H1 (cell line): ENCODE measurements at regions not wholly inside any gene's neighbourhood (a gene's known extent, or its start where the extent isn't known, plus 50 kb on each side); places are given as distances from the start of the nearest gene placed in this dataset.

Experiments used
- CTCF ChIA-PET: fragments of 300-600 bp; sonication (Branson Sonifier 250); formaldehyde crosslinking; loops from one replicate; lab custom pipeline; 2021; ENCODE audit not compliant: partially characterized antibody; lab: Charles Lee
- POLR2A ChIA-PET: fragments of 300-600 bp; sonication (Branson Sonifier 250); formaldehyde crosslinking; loops from one replicate; lab custom pipeline; 2021; ENCODE audit warnings: inconsistent platforms; ENCODE audit not compliant: partially characterized antibody; lab: Charles Lee
- DNase-seq, 2 experiments: peaks; one replicate each; pipeline versions ENCODE4 v3.0.0 to v3.0.0-alpha.2; 2010 to 2022; ENCODE audit warnings: low spot score in 2 of 2, low read depth in 1 of 2, mixed read lengths in 1 of 2
- FAIRE-seq: peaks from 2 replicates; lab custom pipeline; 2011; peaks lifted over from hg19 to GRCh38; lab: Jason Lieb, UNC
- H2AFZ ChIP-seq: 2 replicates; pipeline ENCODE4 v1.8.1; 2012; ENCODE audit warnings: low read length, inconsistent platforms
- H2AK5ac ChIP-seq: 2 replicates; pipeline ENCODE4 v1.6.1; 2013; ENCODE audit warnings: low read depth, low read length
- H2BK120ac ChIP-seq: replicated peaks from 2 replicates; pipeline ENCODE3; 2013; ENCODE audit warnings: low read depth, low read length, inconsistent platforms
- H2BK12ac ChIP-seq: 2 replicates; pipeline ENCODE4 v1.6.1; 2013; ENCODE audit warnings: low read depth, low read length
- H2BK15ac ChIP-seq: 2 replicates; pipeline ENCODE4 v1.6.1; 2013; ENCODE audit warnings: low read length
- H2BK20ac ChIP-seq: 2 replicates; pipeline ENCODE4 v1.6.1; 2013; ENCODE audit warnings: low read length
- H2BK5ac ChIP-seq: 2 replicates; pipeline ENCODE4 v1.6.1; 2013; ENCODE audit warnings: low read depth, low read length
- H3K14ac ChIP-seq: 2 replicates; pipeline ENCODE4 v1.6.1; 2013; ENCODE audit warnings: inconsistent platforms; ENCODE audit not compliant: insufficient read length
- H3K18ac ChIP-seq: 2 replicates; pipeline ENCODE4 v1.6.1; 2013; ENCODE audit warnings: low read length; ENCODE audit errors: extremely low read depth
- H3K23ac ChIP-seq: 2 replicates; pipeline ENCODE4 v1.6.1; 2013; ENCODE audit warnings: inconsistent platforms; ENCODE audit not compliant: insufficient read length
- H3K23me2 ChIP-seq: 2 replicates; pipeline ENCODE4 v1.6.1; 2013; ENCODE audit warnings: low read depth, low read length
- H3K27ac ChIP-seq: 2 replicates; pipeline ENCODE4 v1.6.1; 2011; ENCODE audit warnings: low read depth, low read length, inconsistent platforms
- H3K27me3 ChIP-seq, 4 experiments: replicated peaks in 1 of 4; 1 replicate in 1 of 4; 2 replicates in 3 of 4; pipeline versions ENCODE4 v1.6.1 to v1.8.1; 2011 to 2013; ENCODE audit warnings: low read length in 3 of 4, mild to moderate bottlenecking in 3 of 4, inconsistent platforms in 2 of 4, mixed read lengths in 2 of 4, moderate library complexity in 1 of 4; ENCODE audit not compliant: control insufficient read depth in 3 of 4, insufficient read depth in 3 of 4; ENCODE audit errors: extremely low read depth in 1 of 4
- H3K36me3 ChIP-seq, 4 experiments: 2 replicates each; pipeline versions ENCODE4 v1.6.1 to v1.8.1; 2011 to 2013; ENCODE audit warnings: mild to moderate bottlenecking in 4 of 4, low read length in 3 of 4, moderate library complexity in 2 of 4, control low read depth in 1 of 4, inconsistent platforms in 1 of 4; ENCODE audit not compliant: insufficient read depth in 4 of 4, control insufficient read depth in 2 of 4
- H3K4ac ChIP-seq: replicated peaks from 2 replicates; pipeline ENCODE3; 2013; ENCODE audit warnings: low read length, low read depth, mixed read lengths, inconsistent platforms; ENCODE audit not compliant: insufficient read length
- H3K4me1 ChIP-seq, 4 experiments: replicated peaks in 1 of 4; 1 replicate in 1 of 4; 2 replicates in 3 of 4; pipeline versions ENCODE4 v1.6.1 to v1.8.1; 2011 to 2013; ENCODE audit warnings: low read length in 3 of 4, inconsistent platforms in 2 of 4, mixed read lengths in 1 of 4; ENCODE audit not compliant: insufficient read depth in 4 of 4, control insufficient read depth in 3 of 4
- H3K4me2 ChIP-seq, 2 experiments: 2 replicates each; pipeline versions ENCODE4 v1.6.1 to v1.8.1; 2011 to 2013; ENCODE audit warnings: low read depth in 2 of 2, low read length in 2 of 2, control low read depth in 1 of 2, inconsistent platforms in 1 of 2, mild to moderate bottlenecking in 1 of 2; ENCODE audit not compliant: insufficient read depth in 1 of 2
- H3K4me3 ChIP-seq, 4 experiments: fragments of 200-600, 300-600 bp in 1 of 4; sonication (generic), shearing (Covaris generic), sonication (Bioruptor Twin) in 1 of 4; 2 replicates each; pipeline versions ENCODE4 v1.5.1 to v1.8.1; 2011 to 2016; ENCODE audit warnings: low read length in 4 of 4, low read depth in 3 of 4, control low read depth in 2 of 4, inconsistent platforms in 2 of 4, mild to moderate bottlenecking in 2 of 4, mixed read lengths in 1 of 4, moderate library complexity in 1 of 4; ENCODE audit not compliant: insufficient read depth in 2 of 4; ENCODE audit errors: extremely low read depth in 1 of 4
- H3K56ac ChIP-seq: replicated peaks from 2 replicates; pipeline ENCODE3; 2013; ENCODE audit warnings: low read depth, mild to moderate bottlenecking, mixed read lengths, low read length, inconsistent platforms; ENCODE audit not compliant: insufficient read length
- H3K79me1 ChIP-seq: 2 replicates; pipeline ENCODE4 v1.6.1; 2013; ENCODE audit warnings: low read depth, low read length, control low read depth
- H3K79me2 ChIP-seq, 2 experiments: 2 replicates each; pipeline versions ENCODE4 v1.6.1 to v1.8.1; 2012 to 2013; ENCODE audit warnings: low read length in 2 of 2, mild to moderate bottlenecking in 2 of 2, inconsistent platforms in 1 of 2; ENCODE audit not compliant: insufficient read depth in 2 of 2, control insufficient read depth in 1 of 2
- H3K9ac ChIP-seq, 4 experiments: replicated peaks in 1 of 4; 1 replicate in 1 of 4; 2 replicates in 3 of 4; pipeline versions ENCODE4 v1.6.1 to v1.8.1; 2011 to 2013; ENCODE audit warnings: low read depth in 3 of 4, low read length in 3 of 4, control low read depth in 2 of 4, mild to moderate bottlenecking in 2 of 4, moderate library complexity in 2 of 4, inconsistent platforms in 1 of 4; ENCODE audit errors: extremely low read depth in 1 of 4
- H3K9me3 ChIP-seq, 2 experiments: 2 replicates each; pipeline versions ENCODE4 v1.6.1 to v1.8.1; 2012 to 2013; ENCODE audit warnings: mild to moderate bottlenecking in 2 of 2, moderate library complexity in 2 of 2, control low read depth in 1 of 2, inconsistent platforms in 1 of 2, low read depth in 1 of 2, low read length in 1 of 2, mixed read lengths in 1 of 2; ENCODE audit not compliant: insufficient read depth in 2 of 2
- H4K20me1 ChIP-seq, 2 experiments: replicated peaks in 1 of 2; 2 replicates each; pipeline versions ENCODE3 to v1.8.1; 2011 to 2013; ENCODE audit warnings: inconsistent platforms in 2 of 2, low read length in 2 of 2, mild to moderate bottlenecking in 1 of 2; ENCODE audit not compliant: insufficient read depth in 2 of 2, control insufficient read depth in 1 of 2
- H4K5ac ChIP-seq: 2 replicates; pipeline ENCODE4 v1.6.1; 2013; ENCODE audit warnings: low read length, low read depth, mixed read lengths, inconsistent platforms; ENCODE audit not compliant: insufficient read length
- H4K8ac ChIP-seq: 2 replicates; pipeline ENCODE4 v1.8.0; 2013; ENCODE audit warnings: mild to moderate bottlenecking, moderate library complexity, low read length, inconsistent platforms; ENCODE audit not compliant: insufficient read depth; ENCODE audit errors: extremely low read depth
- H4K91ac ChIP-seq: replicated peaks from 2 replicates; pipeline ENCODE3; 2013; ENCODE audit warnings: low read length, mixed read lengths, inconsistent platforms; ENCODE audit not compliant: insufficient read length
- ASH2L ChIP-seq: fragments of 200-600, 300-600 bp; sonication (generic); IDR thresholded peaks from one replicate; pipeline ENCODE4 v1.7.1; 2017; ENCODE audit warnings: low read length
- ATF3 ChIP-seq: IDR thresholded peaks from 2 replicates; pipeline ENCODE4 v1.6.1; 2011; ENCODE audit warnings: low read depth, mild to moderate bottlenecking, low read length; ENCODE audit not compliant: insufficient read depth
- CHD2 ChIP-seq: IDR thresholded peaks from 2 replicates; pipeline ENCODE4 v1.6.1; 2012; ENCODE audit warnings: low read length, improper control_type of control experiment
- HDAC2 ChIP-seq, 2 experiments: fragments of 300-600 bp in 1 of 2; sonication (generic) in 1 of 2; IDR thresholded peaks; 2 replicates each; pipeline ENCODE4 v1.6.1; 2011 to 2012; ENCODE audit warnings: low read depth in 2 of 2, low read length in 2 of 2, mild to moderate bottlenecking in 2 of 2, moderate library complexity in 2 of 2, borderline replicate concordance in 1 of 2, inconsistent platforms in 1 of 2
- HDAC6 ChIP-seq: IDR thresholded peaks from one replicate; pipeline ENCODE4 v1.7.1; 2012; ENCODE audit warnings: low read depth, mild to moderate bottlenecking, inconsistent platforms, low read length, moderate library complexity
- JUND ChIP-seq: IDR thresholded peaks from 2 replicates; pipeline ENCODE4 v1.6.1; 2011; ENCODE audit warnings: mild to moderate bottlenecking, improper control_type of control experiment, low read length
- POLR2A ChIP-seq, 2 experiments: IDR thresholded peaks; 1 replicate in 1 of 2; 2 replicates in 1 of 2; pipeline ENCODE4 v1.6.1; 2011; ENCODE audit warnings: low read depth in 2 of 2, low read length in 2 of 2, mild to moderate bottlenecking in 2 of 2; ENCODE audit errors: control extremely low read depth in 1 of 2
- RBBP5 ChIP-seq: IDR thresholded peaks from 2 replicates; pipeline ENCODE4 v1.7.1; 2012; ENCODE audit warnings: low read depth, mild to moderate bottlenecking, inconsistent platforms, low read length, moderate library complexity, borderline replicate concordance
- RFX5 ChIP-seq: IDR thresholded peaks from 2 replicates; pipeline ENCODE4 v1.6.1; 2011; ENCODE audit warnings: low read depth, low read length, improper control_type of control experiment, borderline replicate concordance
- SIRT6 ChIP-seq: IDR thresholded peaks from one replicate; pipeline ENCODE4 v1.7.1; 2012; ENCODE audit warnings: low read length, inconsistent platforms
- SIX5 ChIP-seq: IDR thresholded peaks from 2 replicates; pipeline ENCODE4 v1.6.1; 2011; ENCODE audit warnings: mild to moderate bottlenecking, low read depth, low read length
- SRF ChIP-seq: IDR thresholded peaks from 2 replicates; pipeline ENCODE4 v1.6.1; 2011; ENCODE audit warnings: mild to moderate bottlenecking, low read depth, low read length, moderate library complexity
- TAF7 ChIP-seq: optimal IDR thresholded peaks from 2 replicates; pipeline ENCODE3; 2011; ENCODE audit warnings: low read depth, mild to moderate bottlenecking, inconsistent platforms, low read length, moderate library complexity, borderline replicate concordance

- FAIRE-seq: no peak
- Histone ChIP-seq H3K4me3 (no peak overlapping the region), H3K9ac (no peak overlapping the region), H2AFZ (no peak overlapping the region), H3K79me2 (no peaks in the 10 kb centered on the region), H2BK15ac (no peak overlapping the region), H2BK120ac (no peak overlapping the region), H3K23ac (no peak overlapping the region), H2BK5ac (no peak overlapping the region), H3K36me3 (no peaks in the 10 kb centered on the region), H4K20me1 (no peaks in the 10 kb centered on the region), H3K56ac (no peak overlapping the region), H3K79me1 (no peaks in the 10 kb centered on the region; the same call in 1 of the 2 replicates), H2AK5ac (no peak overlapping the region), H4K5ac (no peak overlapping the region), H3K27ac (no peak overlapping the region), H3K4me2 (no peak overlapping the region), H3K4me1 (no peaks in the 10 kb centered on the region), H4K91ac (no peak overlapping the region), H2BK20ac (no peak overlapping the region), H3K27me3 (no peaks in the 10 kb centered on the region), H3K14ac (no peak overlapping the region), H3K23me2 (no peaks in the 10 kb centered on the region), H3K9me3 (no peaks in the 10 kb centered on the region), H3K4ac (no peak overlapping the region), H2BK12ac (no peak overlapping the region), H4K8ac (no peak overlapping the region), H3K18ac (no peak overlapping the region)
- POLR2A ChIA-PET: interaction anchor here (0.6 to 3.5 kb wide), 2 partner anchors 56 to 1374 kb away, joined by 3 to 19 read pairs; partner anchors contain the start of gene BTG1
- TF ChIP-seq ATF3: no peak
- no peak for TF ChIP-seq ASH2L
- no peak for TF ChIP-seq POLR2A (IDR thresholded peaks at IDR 0.05; ENCODE audit: control extremely low read depth in 1 of 2, low read depth in 2 of 2, low read length in 2 of 2)
- no peak for TF ChIP-seq RBBP5
- TF ChIP-seq CHD2: no peak
- no peak for TF ChIP-seq SRF
- no peak for TF ChIP-seq SIRT6
- no peak for TF ChIP-seq SIX5
- TF ChIP-seq HDAC6: no peak
- TF ChIP-seq HDAC2 (IDR thresholded peaks at IDR 0.05; ENCODE audit: borderline replicate concordance in 1 of 2, low read depth in 2 of 2, low read length in 2 of 2): no peak
- no peak for TF ChIP-seq RFX5
- TF ChIP-seq TAF7: no peak
- no peak for TF ChIP-seq JUND
- CTCF ChIA-PET: interaction anchor here (2.0 kb wide), 1 partner anchor 13 kb away, joined by 5 read pairs; no protein-coding TSS in a partner anchor
- DNase-seq: no peak
These were observed 56.1 kb downstream of the BTG1 start for GRCh38 chr12:92089559-92089958.
